NCI-H524 treated with DMSO at 0.1 percent for 48 hours (cell line): ENCODE measurements at regions not wholly inside any gene's neighbourhood (a gene's known extent, or its start where the extent isn't known, plus 50 kb on each side); places are given as distances from the start of the nearest gene placed in this dataset.

Source experiments
- DNase-seq: peaks from one replicate; lab custom pipeline; 2025; lab: John Stamatoyannopoulos, UW

GRCh38 chr5:105807290-105807689 lies 1863.4 kb downstream of the EFNA5 start:
- DNase-seq = no peak

DNA sequence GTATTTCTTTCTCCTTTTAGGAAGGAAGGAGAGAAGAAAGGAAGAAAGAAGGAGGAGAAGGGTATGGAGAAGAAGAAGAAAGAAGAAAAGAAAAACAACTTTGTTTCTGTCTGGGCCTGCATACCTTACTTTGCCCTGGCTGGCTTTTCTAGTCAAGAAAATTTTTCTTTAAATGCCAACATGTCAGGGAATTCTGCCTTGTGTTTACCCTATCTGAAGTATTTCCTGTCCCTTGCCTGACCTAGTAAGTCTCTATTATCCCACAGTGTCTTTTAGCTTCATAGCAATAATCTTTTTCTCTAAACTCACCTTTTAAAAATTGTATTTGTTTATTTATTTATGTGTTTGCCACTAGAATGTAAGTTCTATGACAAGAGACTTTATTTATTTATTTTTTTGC lies 1864.1 kb downstream of the EFNA5 start:
- DNase-seq = no peak

GRCh38 chr5:105803431-105803830 lies 1867.3 kb downstream of the EFNA5 start:
- no peak for DNase-seq

- DNase-seq = no peak
Observed at GRCh38 chr5:105794578-105794977, 1876.2 kb downstream of the EFNA5 start.

GRCh38 chr5:105789246-105789645 lies 1881.5 kb downstream of the EFNA5 start:
- no peak for DNase-seq

- no peak for DNase-seq
Observed at GRCh38 chr5:105783811-105784210, 1886.9 kb downstream of the EFNA5 start.

- no peak for DNase-seq
Observed at GRCh38 chr5:105782501-105782900, 1888.2 kb downstream of the EFNA5 start.

DNA sequence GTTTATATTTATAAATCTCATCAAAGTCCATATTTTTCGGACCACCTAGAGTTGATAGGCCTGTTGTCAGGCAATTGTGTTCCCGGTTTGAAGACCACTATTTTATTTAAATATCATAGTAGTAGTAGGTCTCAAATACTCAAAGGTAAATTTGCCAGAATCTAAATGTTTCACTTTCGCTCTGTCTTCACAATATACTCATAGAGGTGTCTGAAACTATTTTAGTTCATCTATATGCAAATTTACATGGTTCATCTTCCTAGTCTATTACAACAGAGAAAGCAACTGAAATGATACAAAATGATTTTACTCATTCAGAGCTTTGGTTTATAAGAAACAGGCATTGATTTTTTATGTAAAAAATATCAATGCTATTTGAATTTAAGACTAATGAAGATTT lies 1897.5 kb downstream of the EFNA5 start:
- DNase-seq = no peak

DNA sequence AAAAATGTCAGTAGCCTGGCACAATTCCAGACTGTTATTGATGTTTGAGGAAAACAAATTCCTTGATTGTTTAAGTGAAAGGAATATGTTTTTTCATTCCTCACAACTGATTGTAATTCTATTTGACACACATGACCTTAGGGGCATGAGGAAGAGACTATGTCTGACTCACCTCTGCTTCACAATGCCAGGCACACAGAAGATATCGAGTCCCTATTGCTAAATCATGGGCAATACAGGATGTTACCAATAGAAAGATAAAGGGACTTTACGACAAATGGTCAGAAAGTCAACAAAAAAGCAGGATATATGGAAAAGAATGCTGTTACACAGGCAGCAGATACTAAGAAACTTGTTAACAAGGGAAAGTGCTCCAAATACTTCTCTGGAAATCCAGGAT lies 1903.5 kb downstream of the EFNA5 start:
- DNase-seq = no peak

- no peak for DNase-seq
Observed at GRCh38 chr5:105762728-105763127, 1908.0 kb downstream of the EFNA5 start.

DNA sequence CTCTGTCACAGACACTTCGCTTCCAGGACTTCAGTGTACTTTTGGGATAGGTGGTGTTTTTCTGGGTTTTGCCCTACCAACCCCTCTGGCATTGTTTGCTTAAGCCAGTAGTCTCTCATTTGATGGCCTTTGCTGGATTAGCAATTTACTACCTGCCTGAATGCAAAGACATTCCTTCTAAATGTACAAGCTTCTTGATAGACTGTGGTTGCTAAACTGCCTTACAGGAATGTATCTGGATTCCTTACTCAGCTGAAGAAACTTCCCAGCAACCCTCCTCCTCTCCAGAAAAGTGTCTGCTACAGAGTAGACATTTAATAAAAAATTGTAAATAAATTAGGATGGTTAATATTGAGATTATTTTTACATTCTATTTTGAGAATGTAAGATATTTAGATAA lies 1916.7 kb downstream of the EFNA5 start:
- DNase-seq = no peak

GRCh38 chr5:105752801-105753200 lies 1917.9 kb downstream of the EFNA5 start:
- peak; percentile 1 for DNase-seq

GRCh38 chr5:105751908-105752307 lies 1918.8 kb downstream of the EFNA5 start:
- DNase-seq = no peak

GRCh38 chr5:105745111-105745510 lies 1925.6 kb downstream of the EFNA5 start:
- no peak for DNase-seq

GRCh38 chr5:105740242-105740641 lies 1930.5 kb downstream of the EFNA5 start:
- DNase-seq = no peak

DNA sequence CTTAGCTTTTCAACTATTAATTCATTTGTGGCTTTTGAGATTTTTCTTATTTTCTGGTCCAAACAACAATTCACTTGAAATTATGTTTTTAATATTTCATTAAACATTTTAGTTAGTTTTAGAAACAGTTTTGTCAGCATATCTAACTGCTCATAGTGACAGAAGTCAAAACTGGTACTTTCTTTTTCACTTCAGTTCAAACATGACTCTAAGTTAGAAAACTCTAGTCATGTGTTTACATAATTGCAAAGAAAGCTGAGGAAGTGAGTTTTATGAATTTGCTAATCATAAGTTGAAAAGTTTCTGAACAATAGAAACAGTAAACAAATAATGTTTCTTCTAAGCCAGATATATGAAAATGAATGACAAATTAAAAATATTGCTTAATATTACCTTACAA lies 1931.0 kb downstream of the EFNA5 start:
- DNase-seq = no peak

DNA sequence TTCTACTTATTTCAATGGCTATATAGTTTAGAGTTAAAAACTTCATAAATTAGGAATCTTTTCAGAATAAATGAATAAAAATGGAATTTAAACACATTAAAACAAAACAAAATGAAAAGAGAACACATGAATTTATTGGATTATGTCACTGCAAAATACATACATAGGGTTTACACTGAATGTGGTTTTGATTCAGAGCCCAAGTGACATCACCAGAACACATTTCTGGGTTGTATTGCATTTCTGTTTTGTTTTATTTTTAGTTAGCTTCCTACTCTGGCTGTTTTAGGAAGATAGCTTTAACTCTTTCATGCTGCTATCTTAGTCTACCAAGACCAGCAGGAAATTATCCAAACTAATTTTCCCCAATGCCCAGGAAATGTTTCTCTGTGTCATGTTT lies 1935.0 kb downstream of the EFNA5 start:
- no peak for DNase-seq

GRCh38 chr5:105730982-105731381 lies 1939.8 kb downstream of the EFNA5 start:
- no peak for DNase-seq

GRCh38 chr5:105726093-105726492 lies 1944.6 kb downstream of the EFNA5 start:
- no peak for DNase-seq

DNA sequence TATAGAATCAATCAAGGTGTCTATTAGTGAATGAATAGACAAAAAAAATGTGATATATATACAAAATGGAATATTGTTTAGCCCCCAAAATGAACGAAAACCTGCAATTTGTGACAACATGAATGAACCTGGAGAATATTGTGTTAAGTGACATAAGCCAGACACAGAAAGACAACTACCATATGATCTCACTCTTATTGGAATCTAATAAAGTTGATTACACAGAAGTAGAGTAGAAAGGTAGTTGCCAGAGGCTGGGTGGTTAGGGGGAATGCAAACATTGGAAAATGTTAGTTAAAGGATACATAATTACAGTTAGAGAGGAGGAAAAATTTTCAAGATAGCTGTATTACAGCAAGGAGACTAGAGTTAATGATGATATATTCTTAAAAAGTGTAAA lies 1962.3 kb downstream of the EFNA5 start:
- no peak for DNase-seq

GRCh38 chr5:105702323-105702722 lies 1968.4 kb downstream of the EFNA5 start:
- no peak for DNase-seq

DNA sequence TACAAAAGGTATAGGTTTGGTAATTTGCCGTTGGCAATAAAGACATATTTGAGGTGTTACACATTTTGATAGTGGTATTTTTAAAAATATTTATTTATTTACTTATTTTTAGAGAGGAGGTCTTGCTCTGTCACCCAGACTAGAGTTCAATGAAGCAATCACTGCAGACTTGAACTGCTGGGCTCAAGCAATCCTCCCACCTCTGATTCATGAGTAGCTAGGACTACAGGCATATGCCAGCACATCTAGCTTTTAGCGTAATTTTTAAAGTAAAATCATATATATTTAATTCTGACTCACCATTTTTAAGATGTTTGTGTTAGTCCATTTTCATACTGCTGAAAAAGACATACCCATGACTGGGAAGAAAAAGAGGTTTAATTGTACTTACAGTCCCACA lies 1974.3 kb downstream of the EFNA5 start:
- no peak for DNase-seq

DNA sequence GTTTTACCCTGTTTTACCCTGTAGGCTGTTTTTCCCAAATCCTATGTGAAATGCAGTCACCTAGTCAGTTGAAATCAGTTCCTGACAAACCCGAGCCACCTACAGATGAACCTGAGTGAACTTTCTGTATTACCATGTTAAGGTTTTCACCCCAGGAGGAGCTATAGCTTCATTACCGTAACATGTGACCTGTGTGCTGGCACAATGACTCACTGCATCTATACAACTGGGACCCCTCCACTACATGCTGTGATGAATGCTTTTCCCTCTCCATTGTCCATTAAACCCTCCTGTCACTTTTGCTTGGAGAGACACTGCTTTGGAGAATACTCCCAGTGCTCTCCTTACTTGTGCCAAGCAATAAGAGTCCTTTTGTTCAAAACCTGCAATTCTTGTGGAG lies 1974.8 kb downstream of the EFNA5 start:
- DNase-seq = no peak

GRCh38 chr5:105689596-105689995 lies 1981.1 kb downstream of the EFNA5 start:
- DNase-seq = no peak

GRCh38 chr5:105688227-105688792 lies 1982.4 kb downstream of the EFNA5 start:
- DNase-seq = no peak
